DOHH2 (cell line): ENCODE measurements at regions not wholly inside any gene's neighbourhood (a gene's known extent, or its start where the extent isn't known, plus 50 kb on each side); places are given as distances from the start of the nearest gene placed in this dataset.

Experiments
- CTCF ChIP-seq: fragments of 200-600 bp; sonication (generic); IDR thresholded peaks from one replicate; pipeline ENCODE4 v1.5.1; 2014; ENCODE audit warnings: antibody characterized with exemption, mild to moderate bottlenecking, low read depth, low read length; ENCODE audit not compliant: poor library complexity, severe bottlenecking
- EZH2phosphoT487 ChIP-seq: fragments of 200-600 bp; sonication (generic); IDR thresholded peaks from 2 replicates; pipeline ENCODE4 v1.6.1; 2017; ENCODE audit warnings: borderline replicate concordance, mild to moderate bottlenecking, antibody characterized with exemption, low read length, moderate library complexity, mixed read lengths

- TF ChIP-seq CTCF (no peak), EZH2phosphoT487 (no peak)
Measured at GRCh38 chr4:112898357-112899141, 150.9 kb upstream of the ANK2 start.
